ENCODE measurements at regions not wholly inside any gene's neighbourhood (a gene's known extent, or its start where the extent isn't known, plus 50 kb on each side); places are given as distances from the start of the nearest gene placed in this dataset.

DNA sequence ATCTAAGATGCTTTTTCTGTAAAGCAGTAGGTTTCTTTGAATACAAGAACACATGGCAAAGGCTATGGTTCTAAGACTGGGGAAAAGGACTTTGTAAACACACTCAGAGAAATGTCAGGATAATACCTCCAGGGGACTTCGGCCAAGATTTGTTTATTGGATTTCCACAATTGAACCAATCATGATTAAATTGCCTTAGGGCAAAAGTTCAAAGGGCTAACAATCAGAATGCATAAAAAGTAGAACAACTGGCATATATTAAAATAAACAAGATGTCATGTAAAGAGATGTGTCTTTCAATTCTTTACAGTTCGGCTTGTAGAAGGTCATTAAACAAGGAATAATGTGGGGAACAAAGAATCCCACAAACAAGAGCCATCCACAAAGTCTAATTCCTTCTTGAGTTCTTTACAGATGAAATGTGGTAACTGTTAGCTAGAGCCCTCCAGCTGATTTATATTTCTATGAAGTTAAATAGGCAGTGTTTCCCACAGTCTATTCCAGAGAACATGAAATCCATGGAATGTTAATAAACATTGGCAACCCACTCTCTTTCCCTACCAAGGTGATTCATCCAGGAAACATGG, 565.5 kb downstream of the ZNF608 start:
- Histone ChIP-seq H4K20me1 (ENCODE audit: control insufficient read depth, extremely low read depth, insufficient read depth, low read length) (no peaks in the 10 kb centered on the region), H3K4me2 (ENCODE audit: control insufficient read depth, extremely low read depth, insufficient read depth, low read depth, low read length) (no peak overlapping the region), H3K4me3 (ENCODE audit: control insufficient read depth in 2 of 3, extremely low read depth in 1 of 3, insufficient read depth in 2 of 3, low read depth in 1 of 3, low read length in 3 of 3) (no peak overlapping the region), H3K27ac (ENCODE audit: control insufficient read depth, insufficient read depth, low read length) (no peak overlapping the region), H3K27me3 (ENCODE audit: control insufficient read depth, extremely low read depth, insufficient read depth, low read length) (no peaks in the 10 kb centered on the region), H2AFZ (ENCODE audit: control insufficient read depth, low read length) (no peak overlapping the region), H3K9me3 (ENCODE audit: control insufficient read depth, low read depth, low read length) (no peaks in the 10 kb centered on the region), H3K4me1 (ENCODE audit: control insufficient read depth, extremely low read depth, insufficient read depth, low read length) (no peaks in the 10 kb centered on the region), H3K79me2 (ENCODE audit: control insufficient read depth, insufficient read depth, low read length) (no peaks in the 10 kb centered on the region), H3K9ac (ENCODE audit: control insufficient read depth, extremely low read depth, insufficient read depth, low read length) (no peak overlapping the region), H3K36me3 (ENCODE audit: control insufficient read depth in 2 of 2, extremely low read depth in 1 of 2, insufficient read depth in 2 of 2, low read length in 2 of 2) (no peaks in the 10 kb centered on the region), H3K9me1 (ENCODE audit: control insufficient read depth, extremely low read depth, insufficient read depth, low read length) (no peaks in the 10 kb centered on the region)
- no peak for DNase-seq (ENCODE audit: low read depth, low spot score)
- FAIRE-seq = no peak
- TF ChIP-seq, protein P1, sequence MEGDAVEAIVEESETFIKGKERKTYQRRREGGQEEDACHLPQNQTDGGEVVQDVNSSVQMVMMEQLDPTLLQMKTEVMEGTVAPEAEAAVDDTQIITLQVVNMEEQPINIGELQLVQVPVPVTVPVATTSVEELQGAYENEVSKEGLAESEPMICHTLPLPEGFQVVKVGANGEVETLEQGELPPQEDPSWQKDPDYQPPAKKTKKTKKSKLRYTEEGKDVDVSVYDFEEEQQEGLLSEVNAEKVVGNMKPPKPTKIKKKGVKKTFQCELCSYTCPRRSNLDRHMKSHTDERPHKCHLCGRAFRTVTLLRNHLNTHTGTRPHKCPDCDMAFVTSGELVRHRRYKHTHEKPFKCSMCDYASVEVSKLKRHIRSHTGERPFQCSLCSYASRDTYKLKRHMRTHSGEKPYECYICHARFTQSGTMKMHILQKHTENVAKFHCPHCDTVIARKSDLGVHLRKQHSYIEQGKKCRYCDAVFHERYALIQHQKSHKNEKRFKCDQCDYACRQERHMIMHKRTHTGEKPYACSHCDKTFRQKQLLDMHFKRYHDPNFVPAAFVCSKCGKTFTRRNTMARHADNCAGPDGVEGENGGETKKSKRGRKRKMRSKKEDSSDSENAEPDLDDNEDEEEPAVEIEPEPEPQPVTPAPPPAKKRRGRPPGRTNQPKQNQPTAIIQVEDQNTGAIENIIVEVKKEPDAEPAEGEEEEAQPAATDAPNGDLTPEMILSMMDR (optimal IDR thresholded peaks at IDR 0.05 in 1 of 3, IDR thresholded peaks at IDR 0.05 in 1 of 3, conservative IDR thresholded peaks at IDR 0.05 in 1 of 3; ENCODE audit: extremely low read depth in 1 of 3, insufficient read depth in 2 of 3, low read length in 3 of 3) = no peak
- TF ChIP-seq EZH2 (IDR thresholded peaks at IDR 0.05; ENCODE audit: low read length) = no peak
- dilution Hi-C loops (cut with MboI; ENCODE audit: extremely low pct_ligation_motif_present, low sequenced_read_pairs) = no loop called here

DNA sequence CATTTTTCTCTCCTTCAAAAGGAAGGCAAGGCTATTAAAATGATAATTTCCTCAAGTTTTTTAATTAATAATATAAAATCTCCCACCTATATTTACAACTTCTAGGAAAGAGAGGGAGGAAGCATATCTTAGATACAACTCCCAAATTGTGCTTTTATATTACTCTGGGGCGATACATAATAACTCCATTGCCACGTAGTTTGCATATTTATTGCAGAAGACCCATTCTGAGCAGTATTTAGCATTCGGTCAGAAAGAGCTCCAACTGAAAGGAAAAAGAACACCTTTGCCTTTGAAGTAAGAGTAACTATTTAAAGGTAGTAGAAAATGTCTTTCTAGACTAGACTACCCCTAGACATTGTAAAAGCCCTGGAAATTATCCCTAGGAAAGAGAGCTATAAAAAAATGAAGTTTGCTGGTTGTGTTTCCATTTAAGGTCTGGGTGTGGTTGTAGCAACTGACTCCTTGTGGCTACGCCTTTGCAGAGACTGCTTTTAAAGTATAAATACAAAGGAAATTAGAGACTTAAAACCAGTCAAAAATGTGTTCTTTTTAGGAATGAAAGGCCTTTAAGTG, 566.1 kb downstream of the ZNF608 start:
- Histone ChIP-seq H3K36me3 (ENCODE audit: control insufficient read depth in 2 of 2, extremely low read depth in 1 of 2, insufficient read depth in 2 of 2, low read length in 2 of 2) (no peaks in the 10 kb centered on the region), H3K9ac (ENCODE audit: control insufficient read depth, extremely low read depth, insufficient read depth, low read length) (no peak overlapping the region), H3K4me3 (ENCODE audit: control insufficient read depth in 2 of 3, extremely low read depth in 1 of 3, insufficient read depth in 2 of 3, low read depth in 1 of 3, low read length in 3 of 3) (no peak overlapping the region), H3K27me3 (ENCODE audit: control insufficient read depth, extremely low read depth, insufficient read depth, low read length) (no peaks in the 10 kb centered on the region), H4K20me1 (ENCODE audit: control insufficient read depth, extremely low read depth, insufficient read depth, low read length) (no peaks in the 10 kb centered on the region), H3K9me3 (ENCODE audit: control insufficient read depth, low read depth, low read length) (no peaks in the 10 kb centered on the region), H3K9me1 (ENCODE audit: control insufficient read depth, extremely low read depth, insufficient read depth, low read length) (no peaks in the 10 kb centered on the region), H3K79me2 (ENCODE audit: control insufficient read depth, insufficient read depth, low read length) (no peaks in the 10 kb centered on the region), H3K27ac (ENCODE audit: control insufficient read depth, insufficient read depth, low read length) (no peak overlapping the region), H2AFZ (ENCODE audit: control insufficient read depth, low read length) (no peak overlapping the region), H3K4me1 (ENCODE audit: control insufficient read depth, extremely low read depth, insufficient read depth, low read length) (no peaks in the 10 kb centered on the region), H3K4me2 (ENCODE audit: control insufficient read depth, extremely low read depth, insufficient read depth, low read depth, low read length) (no peak overlapping the region)
- FAIRE-seq (no peak), DNase-seq (ENCODE audit: low read depth, low spot score) (no peak)
- TF ChIP-seq, protein P1 (optimal IDR thresholded peaks at IDR 0.05 in 1 of 3, IDR thresholded peaks at IDR 0.05 in 1 of 3, conservative IDR thresholded peaks at IDR 0.05 in 1 of 3; ENCODE audit: extremely low read depth in 1 of 3, insufficient read depth in 2 of 3, low read length in 3 of 3) = no peak
- TF ChIP-seq EZH2 (IDR thresholded peaks at IDR 0.05; ENCODE audit: low read length) = no peak
- dilution Hi-C loops (cut with MboI; ENCODE audit: extremely low pct_ligation_motif_present, low sequenced_read_pairs) = no loop called here

Measured in keratinocyte (primary cell).